ENCODE measurements at regions not wholly inside any gene's neighbourhood (a gene's known extent, or its start where the extent isn't known, plus 50 kb on each side); places are given as distances from the start of the nearest gene placed in this dataset.

DNA sequence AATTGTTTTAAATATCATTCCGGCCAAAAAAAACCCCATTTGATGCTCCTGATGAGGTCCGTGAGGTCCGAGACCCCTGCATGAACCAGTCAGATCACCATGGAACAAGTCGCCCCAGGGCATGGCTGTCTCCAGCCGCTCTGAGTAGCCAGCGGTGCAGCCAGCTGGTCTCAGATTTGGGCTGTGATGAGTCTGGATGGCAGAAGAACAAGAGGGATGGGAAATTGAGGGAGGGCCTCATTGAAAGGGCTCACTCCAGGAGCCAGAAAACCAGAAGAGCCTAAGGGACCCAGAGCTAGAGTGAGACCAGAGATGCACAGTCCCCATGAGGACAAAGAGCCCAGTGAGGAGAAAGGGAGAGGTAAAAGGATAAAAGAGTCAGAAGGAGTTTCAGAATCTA is 174.0 kb downstream of the TOMM20 start (continued):
- TF ChIP-seq REST (tag by site-specific recombination; IDR thresholded peaks at IDR 0.05) (no peak), ZNF155 (tag by site-specific recombination; IDR thresholded peaks at IDR 0.05) (no peak), SALL2 (tag by site-specific recombination; IDR thresholded peaks at IDR 0.05; ENCODE audit: borderline replicate concordance) (no peak), RBAK (tag by site-specific recombination; IDR thresholded peaks at IDR 0.05) (no peak), SETDB1 (IDR thresholded peaks at IDR 0.05; ENCODE audit: insufficient read length, low read length) (no peak), ZNF677 (tag by site-specific recombination; IDR thresholded peaks at IDR 0.05) (no peak), ZNF169 (tag by site-specific recombination; IDR thresholded peaks at IDR 0.05) (no peak), ZBTB49 (tag by site-specific recombination; IDR thresholded peaks at IDR 0.05; ENCODE audit: low read depth) (no peak), ZSCAN4 (tag by site-specific recombination; IDR thresholded peaks at IDR 0.05) (no peak), ZNF2 (tag by site-specific recombination; IDR thresholded peaks at IDR 0.05) (no peak), TRIM28 (IDR thresholded peaks at IDR 0.05; ENCODE audit: borderline replicate concordance, low read length) (no peak), YY1 (tag by site-specific recombination; IDR thresholded peaks at IDR 0.05) (no peak), KLF16 (tag by site-specific recombination; IDR thresholded peaks at IDR 0.05) (no peak), ZNF138 (tag by site-specific recombination; IDR thresholded peaks at IDR 0.05; ENCODE audit: borderline replicate concordance) (no peak)
- TF ChIP-seq, protein P1, sequence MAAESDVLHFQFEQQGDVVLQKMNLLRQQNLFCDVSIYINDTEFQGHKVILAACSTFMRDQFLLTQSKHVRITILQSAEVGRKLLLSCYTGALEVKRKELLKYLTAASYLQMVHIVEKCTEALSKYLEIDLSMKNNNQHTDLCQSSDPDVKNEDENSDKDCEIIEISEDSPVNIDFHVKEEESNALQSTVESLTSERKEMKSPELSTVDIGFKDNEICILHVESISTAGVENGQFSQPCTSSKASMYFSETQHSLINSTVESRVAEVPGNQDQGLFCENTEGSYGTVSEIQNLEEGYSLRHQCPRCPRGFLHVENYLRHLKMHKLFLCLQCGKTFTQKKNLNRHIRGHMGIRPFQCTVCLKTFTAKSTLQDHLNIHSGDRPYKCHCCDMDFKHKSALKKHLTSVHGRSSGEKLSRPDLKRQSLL (tag by site-specific recombination; IDR thresholded peaks at IDR 0.05), result no peak

DNA sequence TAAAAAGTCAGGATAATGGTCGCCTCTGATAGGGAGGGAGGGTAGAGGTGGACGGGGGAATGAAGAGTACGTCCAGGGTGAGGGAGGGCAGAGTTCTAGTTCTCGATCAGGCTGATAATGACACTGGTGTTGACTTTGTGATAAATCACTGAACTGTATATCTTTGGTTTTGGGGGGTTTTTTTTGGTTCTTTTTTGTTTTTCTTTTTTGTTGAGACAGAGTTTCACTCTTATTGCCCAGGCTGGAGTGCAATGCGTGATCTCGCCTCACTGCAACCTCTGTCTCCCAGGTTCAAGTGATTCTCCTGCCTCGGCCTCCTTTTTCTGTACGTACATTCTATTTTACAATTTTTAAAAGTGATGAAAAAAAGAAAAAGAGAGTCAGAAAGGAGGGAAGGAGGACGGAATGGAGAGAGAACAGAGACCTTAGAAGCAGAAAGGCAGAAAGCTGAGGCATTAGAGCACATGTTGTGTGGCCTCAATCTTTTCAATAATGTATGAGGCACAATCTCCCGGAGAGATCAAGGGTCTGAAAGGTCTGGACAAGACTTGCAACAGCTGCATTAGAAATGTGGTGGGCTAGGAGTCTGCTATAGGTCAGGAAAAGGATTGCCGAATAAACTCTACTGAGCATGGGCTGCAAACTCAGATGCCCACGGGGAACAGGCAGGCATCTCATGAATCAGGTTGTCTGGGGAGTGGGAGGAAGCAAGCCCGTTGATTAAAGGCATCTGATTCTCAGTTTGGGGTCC is 174.8 kb downstream of the TOMM20 start:
- H3K4me1 ChIP-seq (ENCODE audit: control insufficient read depth, insufficient read depth, low read length), result peaks cover 12% of the 10 kb centered on the region
- no peak overlapping the region for H3K4me3 ChIP-seq (ENCODE audit: low read depth, low read length)
- H3K36me3 ChIP-seq (ENCODE audit: control insufficient read depth in 2 of 2, insufficient read depth in 1 of 2, low read length in 2 of 2), result no peaks in the 10 kb centered on the region
- no peaks in the 10 kb centered on the region for H3K9me3 ChIP-seq (ENCODE audit: control insufficient read depth, insufficient read depth, low read depth, low read length)
- CTCF ChIA-PET, result no interaction called here
- POLR2A ChIA-PET, result no interaction called here
- H3K27ac ChIP-seq (ENCODE audit: extremely low read depth, low read depth, low read length), result no peak overlapping the region
- no peak for TF ChIP-seq ZNF843 (tag by site-specific recombination; IDR thresholded peaks at IDR 0.05)
- no peak for TF ChIP-seq REST (tag by site-specific recombination; IDR thresholded peaks at IDR 0.05)
- TF ChIP-seq, protein P2, sequence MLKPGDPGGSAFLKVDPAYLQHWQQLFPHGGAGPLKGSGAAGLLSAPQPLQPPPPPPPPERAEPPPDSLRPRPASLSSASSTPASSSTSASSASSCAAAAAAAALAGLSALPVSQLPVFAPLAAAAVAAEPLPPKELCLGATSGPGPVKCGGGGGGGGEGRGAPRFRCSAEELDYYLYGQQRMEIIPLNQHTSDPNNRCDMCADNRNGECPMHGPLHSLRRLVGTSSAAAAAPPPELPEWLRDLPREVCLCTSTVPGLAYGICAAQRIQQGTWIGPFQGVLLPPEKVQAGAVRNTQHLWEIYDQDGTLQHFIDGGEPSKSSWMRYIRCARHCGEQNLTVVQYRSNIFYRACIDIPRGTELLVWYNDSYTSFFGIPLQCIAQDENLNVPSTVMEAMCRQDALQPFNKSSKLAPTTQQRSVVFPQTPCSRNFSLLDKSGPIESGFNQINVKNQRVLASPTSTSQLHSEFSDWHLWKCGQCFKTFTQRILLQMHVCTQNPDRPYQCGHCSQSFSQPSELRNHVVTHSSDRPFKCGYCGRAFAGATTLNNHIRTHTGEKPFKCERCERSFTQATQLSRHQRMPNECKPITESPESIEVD (tag by site-specific recombination; IDR thresholded peaks at IDR 0.05), result no peak
- no peak for TF ChIP-seq ZNF621 (tag by site-specific recombination; IDR thresholded peaks at IDR 0.05)
- TF ChIP-seq ZSCAN30 (tag by site-specific recombination; IDR thresholded peaks at IDR 0.05), result no peak
- TF ChIP-seq SP2 (tag by site-specific recombination; IDR thresholded peaks at IDR 0.05), result no peak
- no peak for TF ChIP-seq ZNF24 (tag by site-specific recombination; IDR thresholded peaks at IDR 0.05)
- no peak for TF ChIP-seq ZFP3 (tag by site-specific recombination; IDR thresholded peaks at IDR 0.05; ENCODE audit: low read depth)
- no peak for TF ChIP-seq BCL11B (tag by site-specific recombination; IDR thresholded peaks at IDR 0.05; ENCODE audit: low read depth)
- TF ChIP-seq RBAK (tag by site-specific recombination; IDR thresholded peaks at IDR 0.05), result no peak

All from HEK293 (cell line).